Fibroblast of lung (primary cell): ENCODE measurements at regions not wholly inside any gene's neighbourhood (a gene's known extent, or its start where the extent isn't known, plus 50 kb on each side); places are given as distances from the start of the nearest gene placed in this dataset.
"Not testable (repeated sequence)": the region's sequence is repeated elsewhere in the genome, so short reads cannot be mapped to it uniquely, and the experiment has no call there.

Experiments used
- DNase-seq, 2 donors: peaks; one replicate each; pipeline versions ENCODE4 v3.0.0 to v3.0.0-alpha.2; 2010; ENCODE audit warnings: low read depth in 2 of 2
- H2AFZ ChIP-seq: 2 replicates; pipeline ENCODE4 v1.5.1; 2012; ENCODE audit warnings: low read length, control low read depth, inconsistent platforms
- H3K27ac ChIP-seq: 2 replicates; pipeline ENCODE4 v1.5.1; 2011; ENCODE audit warnings: low read length, control low read depth; ENCODE audit not compliant: insufficient read depth
- H3K27me3 ChIP-seq: 2 replicates; pipeline ENCODE4 v1.5.1; 2011; ENCODE audit warnings: mild to moderate bottlenecking, low read length; ENCODE audit not compliant: control insufficient read depth, insufficient read depth
- H3K36me3 ChIP-seq: 2 replicates; pipeline ENCODE4 v1.5.1; 2011; ENCODE audit warnings: low read length; ENCODE audit not compliant: control insufficient read depth, insufficient read depth
- H3K4me1 ChIP-seq: 2 replicates; pipeline ENCODE4 v1.5.1; 2011; ENCODE audit warnings: low read length; ENCODE audit not compliant: control insufficient read depth, insufficient read depth; ENCODE audit errors: extremely low read depth
- H3K4me2 ChIP-seq: 2 replicates; pipeline ENCODE4 v1.5.1; 2011; ENCODE audit warnings: low read length, control low read depth; ENCODE audit not compliant: insufficient read depth; ENCODE audit errors: extremely low read depth
- H3K4me3 ChIP-seq, 4 experiments: fragments of 200-600 bp in 1 of 4; sonication (generic) in 1 of 4; replicated peaks in 1 of 4; 2 replicates each; pipeline ENCODE4 v1.5.1; 2011 to 2016; ENCODE audit warnings: low read length in 4 of 4, low read depth in 3 of 4, mild to moderate bottlenecking in 3 of 4, control low read depth in 2 of 4, inconsistent platforms in 1 of 4, mixed read lengths in 1 of 4; ENCODE audit not compliant: insufficient read depth in 1 of 4; ENCODE audit errors: control extremely low read depth in 1 of 4
- H3K79me2 ChIP-seq: 2 replicates; pipeline ENCODE4 v1.5.1; 2012; ENCODE audit warnings: mild to moderate bottlenecking, low read length, inconsistent platforms; ENCODE audit not compliant: control insufficient read depth, insufficient read depth
- H3K9ac ChIP-seq: 2 replicates; pipeline ENCODE4 v1.5.1; 2011; ENCODE audit warnings: mild to moderate bottlenecking, low read length, control low read depth; ENCODE audit not compliant: insufficient read depth
- H3K9me3 ChIP-seq: 2 replicates; pipeline ENCODE4 v1.5.1; 2012; ENCODE audit warnings: low read depth, low read length; ENCODE audit not compliant: control insufficient read depth, insufficient read depth
- H4K20me1 ChIP-seq: 2 replicates; pipeline ENCODE4 v1.5.1; 2011; ENCODE audit warnings: low read length; ENCODE audit not compliant: control insufficient read depth, insufficient read depth; ENCODE audit errors: extremely low read depth
- CTCF ChIP-seq, 2 donors: IDR thresholded peaks in 1 of 2; conservative IDR thresholded peaks in 1 of 2; 1 replicate in 1 of 2; 2 replicates in 1 of 2; pipeline ENCODE4 v1.5.1; 2011 to 2012; ENCODE audit warnings: low read length in 2 of 2, control low read depth in 1 of 2, inconsistent platforms in 1 of 2, low read depth in 1 of 2, mild to moderate bottlenecking in 1 of 2
- EZH2 ChIP-seq: IDR thresholded peaks from 2 replicates; pipeline ENCODE4 v1.5.1; 2012; ENCODE audit warnings: low read length, control low read depth, mild to moderate bottlenecking; ENCODE audit errors: missing control alignments

- H3K9me3 ChIP-seq: no peaks in the 10 kb centered on the region
- H3K4me2 ChIP-seq: no peak overlapping the region
- H3K79me2 ChIP-seq: no peaks in the 10 kb centered on the region
- H3K27ac ChIP-seq: no peak overlapping the region
- no peak overlapping the region for H3K4me3 ChIP-seq
- H4K20me1 ChIP-seq: no peaks in the 10 kb centered on the region
- no peak overlapping the region for H3K9ac ChIP-seq
- TF ChIP-seq EZH2 (no peak), CTCF (conservative IDR thresholded peaks at IDR 0.05 in 1 of 2, IDR thresholded peaks at IDR 0.05 in 1 of 2; ENCODE audit: low read depth in 1 of 2, low read length in 2 of 2) (no peak)
- no peaks in the 10 kb centered on the region for H3K27me3 ChIP-seq
- no peaks in the 10 kb centered on the region for H3K4me1 ChIP-seq
- no peaks in the 10 kb centered on the region for H3K36me3 ChIP-seq
- H2AFZ ChIP-seq: no peak overlapping the region
- peak; percentile 19 to 60 for DNase-seq
Measured at GRCh38 chr1:188022661-188023060, 1193.9 kb downstream of the PLA2G4A start.

DNA sequence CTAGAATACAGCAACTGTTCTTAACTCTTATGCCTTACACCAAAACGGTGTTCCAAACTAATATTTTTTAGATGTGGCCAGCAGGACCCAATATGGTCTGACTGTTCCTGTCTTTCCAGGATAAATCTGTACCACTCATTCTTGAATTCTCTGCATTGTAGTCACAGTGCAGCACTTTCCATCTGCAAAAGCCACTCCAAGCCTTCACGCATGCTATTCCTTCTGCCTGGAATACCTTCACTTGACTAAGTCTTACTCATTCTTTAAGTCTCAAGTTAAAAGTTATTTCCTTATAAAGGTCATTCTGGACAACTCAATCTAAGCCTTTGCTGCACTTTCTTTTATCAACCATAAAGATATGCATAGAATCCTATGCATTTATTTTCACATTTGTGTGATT is 1194.5 kb downstream of the PLA2G4A start:
- DNase-seq: peak; percentile 11 to 73
- TF ChIP-seq EZH2: no peak
- TF ChIP-seq CTCF (conservative IDR thresholded peaks at IDR 0.05 in 1 of 2, IDR thresholded peaks at IDR 0.05 in 1 of 2; ENCODE audit: low read depth in 1 of 2, low read length in 2 of 2): no peak
- Histone ChIP-seq H2AFZ (no peak overlapping the region), H4K20me1 (no peaks in the 10 kb centered on the region), H3K9me3 (no peaks in the 10 kb centered on the region), H3K4me1 (no peaks in the 10 kb centered on the region), H3K4me3 (no peak overlapping the region), H3K27ac (no peak overlapping the region), H3K36me3 (no peaks in the 10 kb centered on the region), H3K4me2 (no peak overlapping the region), H3K79me2 (no peaks in the 10 kb centered on the region), H3K9ac (no peak overlapping the region), H3K27me3 (no peaks in the 10 kb centered on the region)

DNA sequence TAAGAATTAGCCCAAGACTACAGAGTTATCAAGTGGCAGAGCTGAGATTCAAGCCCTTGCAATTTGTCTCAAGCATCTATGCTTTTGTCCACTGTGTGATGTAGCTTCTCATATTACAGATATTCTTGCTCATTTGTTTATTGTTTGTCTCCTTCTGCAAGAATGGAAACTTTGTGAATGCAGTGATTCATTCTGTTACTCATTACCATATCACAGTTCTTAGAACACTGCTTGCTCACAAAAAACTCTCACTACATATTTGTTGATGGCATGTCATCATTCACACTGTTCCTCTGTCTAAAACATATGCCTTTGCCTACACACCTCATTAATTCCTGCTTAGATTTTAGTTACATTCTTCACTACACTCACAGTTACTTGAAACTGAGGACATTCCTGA is 1198.9 kb downstream of the PLA2G4A start:
- H3K36me3 ChIP-seq: no peaks in the 10 kb centered on the region
- peak; percentile 90 to 97 for DNase-seq
- no peaks in the 10 kb centered on the region for H3K4me1 ChIP-seq
- no peak overlapping the region for H3K4me3 ChIP-seq
- no peak overlapping the region for H3K27ac ChIP-seq
- H3K9me3 ChIP-seq: no peaks in the 10 kb centered on the region
- no peaks in the 10 kb centered on the region for H3K27me3 ChIP-seq
- no peaks in the 10 kb centered on the region for H3K79me2 ChIP-seq
- H3K9ac ChIP-seq: no peak overlapping the region
- no peak overlapping the region for H3K4me2 ChIP-seq
- TF ChIP-seq CTCF (conservative IDR thresholded peaks at IDR 0.05 in 1 of 2, IDR thresholded peaks at IDR 0.05 in 1 of 2; ENCODE audit: low read depth in 1 of 2, low read length in 2 of 2) (no peak), EZH2 (no peak)
- H4K20me1 ChIP-seq: no peaks in the 10 kb centered on the region
- H2AFZ ChIP-seq: no peak overlapping the region

GRCh38 chr1:188037572-188037971 is 1208.8 kb downstream of the PLA2G4A start:
- not testable (repeated sequence) for H3K4me2 ChIP-seq, H3K79me2 ChIP-seq, H3K4me1 ChIP-seq, H3K9ac ChIP-seq, H3K27me3 ChIP-seq, H3K4me3 ChIP-seq, H3K27ac ChIP-seq, H2AFZ ChIP-seq, H3K9me3 ChIP-seq, DNase-seq, H3K36me3 ChIP-seq, H4K20me1 ChIP-seq
